ENCODE measurements at regions not wholly inside any gene's neighbourhood (a gene's known extent, or its start where the extent isn't known, plus 50 kb on each side); places are given as distances from the start of the nearest gene placed in this dataset.

DNA sequence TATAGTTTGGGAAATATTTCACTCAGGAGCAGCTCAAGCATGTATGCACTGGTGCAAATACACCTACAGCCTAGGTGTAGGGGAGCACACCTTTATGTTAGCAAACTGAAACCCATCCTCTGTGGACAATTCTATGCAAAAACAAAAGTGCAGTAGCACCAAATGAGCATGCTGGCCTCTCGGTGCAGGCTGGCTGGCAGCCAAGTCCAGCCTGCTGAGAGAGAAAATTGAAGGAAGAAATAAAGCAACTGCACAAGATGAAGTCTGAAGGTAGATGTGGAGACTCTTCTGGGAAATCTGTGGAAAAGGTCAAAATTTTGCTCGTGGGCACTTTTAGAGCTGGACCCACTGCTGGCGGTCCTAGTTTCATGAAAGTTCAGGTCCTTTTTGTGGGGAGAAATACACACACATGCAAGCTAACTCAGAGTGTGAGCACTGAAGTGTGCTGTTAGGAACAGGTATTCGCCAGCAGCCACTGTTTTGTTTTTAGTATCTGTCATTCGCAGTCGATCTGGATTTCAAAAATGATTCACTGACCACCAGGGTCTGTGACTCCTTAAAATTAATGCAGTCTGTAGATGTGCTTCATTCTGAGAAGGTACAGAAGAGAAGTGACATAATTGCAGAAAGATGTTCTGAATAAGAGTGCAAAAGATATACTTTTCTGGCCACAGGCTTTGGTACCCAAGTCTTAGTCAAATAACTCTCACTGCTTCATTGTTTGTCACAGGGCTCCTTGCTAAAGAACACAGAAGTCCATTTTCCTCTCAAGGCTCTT lies 281.7 kb downstream of the PARP8 start:
- TF ChIP-seq CTCF (conservative IDR thresholded peaks at IDR 0.05; ENCODE audit: low read depth in 2 of 2), result no peak
- TF ChIP-seq REST (IDR thresholded peaks at IDR 0.05; ENCODE audit: unreplicated experiment), result no peak

Measured in GM23338 (cell line).